ENCODE measurements at regions not wholly inside any gene's neighbourhood (a gene's known extent, or its start where the extent isn't known, plus 50 kb on each side); places are given as distances from the start of the nearest gene placed in this dataset.

- TF ChIP-seq ATF2 (CRISPR knock-in tag; IDR thresholded peaks at IDR 0.05; ENCODE audit: borderline replicate concordance, low read depth) (no peak), TP53 (CRISPR knock-in tag; IDR thresholded peaks at IDR 0.05) (no peak), AFF4 (CRISPR knock-in tag; IDR thresholded peaks at IDR 0.05; ENCODE audit: borderline replicate concordance) (no peak), CTCF (IDR thresholded peaks at IDR 0.05) (no peak), TCF7 (CRISPR knock-in tag; IDR thresholded peaks at IDR 0.05; ENCODE audit: low read depth) (no peak), NR1H2 (CRISPR knock-in tag; IDR thresholded peaks at IDR 0.05) (no peak), IRF1 (CRISPR knock-in tag; IDR thresholded peaks at IDR 0.05) (no peak), MXD4 (CRISPR knock-in tag; IDR thresholded peaks at IDR 0.05; ENCODE audit: borderline replicate concordance) (no peak), ZNF416 (CRISPR knock-in tag; IDR thresholded peaks at IDR 0.05) (no peak)
Measured at GRCh38 chr1:147444381-147444780, 96.9 kb upstream of the BCL9 start.
